NB4 (cell line): ENCODE measurements at regions not wholly inside any gene's neighbourhood (a gene's known extent, or its start where the extent isn't known, plus 50 kb on each side); places are given as distances from the start of the nearest gene placed in this dataset.
A peak's percentile ranks its signal among the peaks of the same experiment; 100 is the strongest.
"Not testable (repeated sequence)": the region's sequence is repeated elsewhere in the genome, so short reads cannot be mapped to it uniquely, and the experiment has no call there.

Source experiments
- DNase-seq: peaks from one replicate; pipeline ENCODE4 v3.0.0; 2010; ENCODE audit warnings: low read depth
- H3K4me3 ChIP-seq: one replicate; pipeline ENCODE4 v1.5.1; 2011; ENCODE audit warnings: mild to moderate bottlenecking, low read depth, low read length, moderate library complexity
- MAX ChIP-seq: IDR thresholded peaks from 2 replicates; pipeline ENCODE4 v1.6.1; 2011; ENCODE audit warnings: low read depth, low read length
- MYC ChIP-seq: IDR thresholded peaks from 2 replicates; pipeline ENCODE4 v1.6.1; 2011; ENCODE audit warnings: low read depth, low read length
- POLR2A ChIP-seq: IDR thresholded peaks from 2 replicates; pipeline ENCODE4 v1.6.1; 2011; ENCODE audit warnings: mild to moderate bottlenecking; ENCODE audit not compliant: insufficient read length; ENCODE audit errors: extremely low read depth
- TF ChIP-seq, protein P1 (sequence below): IDR thresholded peaks from one replicate; pipeline ENCODE4 v1.5.1; 2012; ENCODE audit warnings: low read depth, low read length

GRCh38 chr16:13718748-13719147 lies 201.2 kb upstream of the ERCC4 start:
- no peak overlapping the region for H3K4me3 ChIP-seq
- TF ChIP-seq POLR2A (no peak), MAX (no peak), MYC (no peak)
- TF ChIP-seq, protein P1, sequence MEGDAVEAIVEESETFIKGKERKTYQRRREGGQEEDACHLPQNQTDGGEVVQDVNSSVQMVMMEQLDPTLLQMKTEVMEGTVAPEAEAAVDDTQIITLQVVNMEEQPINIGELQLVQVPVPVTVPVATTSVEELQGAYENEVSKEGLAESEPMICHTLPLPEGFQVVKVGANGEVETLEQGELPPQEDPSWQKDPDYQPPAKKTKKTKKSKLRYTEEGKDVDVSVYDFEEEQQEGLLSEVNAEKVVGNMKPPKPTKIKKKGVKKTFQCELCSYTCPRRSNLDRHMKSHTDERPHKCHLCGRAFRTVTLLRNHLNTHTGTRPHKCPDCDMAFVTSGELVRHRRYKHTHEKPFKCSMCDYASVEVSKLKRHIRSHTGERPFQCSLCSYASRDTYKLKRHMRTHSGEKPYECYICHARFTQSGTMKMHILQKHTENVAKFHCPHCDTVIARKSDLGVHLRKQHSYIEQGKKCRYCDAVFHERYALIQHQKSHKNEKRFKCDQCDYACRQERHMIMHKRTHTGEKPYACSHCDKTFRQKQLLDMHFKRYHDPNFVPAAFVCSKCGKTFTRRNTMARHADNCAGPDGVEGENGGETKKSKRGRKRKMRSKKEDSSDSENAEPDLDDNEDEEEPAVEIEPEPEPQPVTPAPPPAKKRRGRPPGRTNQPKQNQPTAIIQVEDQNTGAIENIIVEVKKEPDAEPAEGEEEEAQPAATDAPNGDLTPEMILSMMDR, result no peak
- no peak for DNase-seq

DNA sequence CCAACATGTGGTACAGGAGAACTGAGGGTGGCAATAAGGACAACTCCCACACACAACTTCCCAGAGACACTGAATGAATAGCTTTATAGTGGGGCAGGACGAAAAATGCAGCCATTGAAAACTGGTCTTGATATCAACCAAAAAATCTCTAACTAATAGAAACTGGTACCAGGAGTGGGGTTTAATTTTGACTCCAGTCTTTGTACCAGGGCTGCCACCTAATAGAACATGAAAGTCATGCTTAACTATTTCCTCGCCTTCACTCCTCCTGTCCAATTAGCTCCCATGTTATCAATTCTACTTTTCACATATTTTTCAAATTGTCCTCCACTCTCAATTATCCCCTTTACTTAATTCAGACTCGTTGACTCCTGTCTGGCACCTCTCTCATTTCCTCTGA lies 192.0 kb upstream of the ERCC4 start:
- TF ChIP-seq MYC, result no peak
- no peak for TF ChIP-seq MAX
- TF ChIP-seq, protein P1, result no peak
- no peak overlapping the region for H3K4me3 ChIP-seq
- DNase-seq, result no peak

GRCh38 chr16:13733561-13733960 lies 186.4 kb upstream of the ERCC4 start:
- TF ChIP-seq POLR2A, result no peak
- TF ChIP-seq MAX, result no peak
- no peak for TF ChIP-seq MYC
- TF ChIP-seq, protein P1, result no peak
- DNase-seq, result no peak
- H3K4me3 ChIP-seq, result no peak overlapping the region

DNA sequence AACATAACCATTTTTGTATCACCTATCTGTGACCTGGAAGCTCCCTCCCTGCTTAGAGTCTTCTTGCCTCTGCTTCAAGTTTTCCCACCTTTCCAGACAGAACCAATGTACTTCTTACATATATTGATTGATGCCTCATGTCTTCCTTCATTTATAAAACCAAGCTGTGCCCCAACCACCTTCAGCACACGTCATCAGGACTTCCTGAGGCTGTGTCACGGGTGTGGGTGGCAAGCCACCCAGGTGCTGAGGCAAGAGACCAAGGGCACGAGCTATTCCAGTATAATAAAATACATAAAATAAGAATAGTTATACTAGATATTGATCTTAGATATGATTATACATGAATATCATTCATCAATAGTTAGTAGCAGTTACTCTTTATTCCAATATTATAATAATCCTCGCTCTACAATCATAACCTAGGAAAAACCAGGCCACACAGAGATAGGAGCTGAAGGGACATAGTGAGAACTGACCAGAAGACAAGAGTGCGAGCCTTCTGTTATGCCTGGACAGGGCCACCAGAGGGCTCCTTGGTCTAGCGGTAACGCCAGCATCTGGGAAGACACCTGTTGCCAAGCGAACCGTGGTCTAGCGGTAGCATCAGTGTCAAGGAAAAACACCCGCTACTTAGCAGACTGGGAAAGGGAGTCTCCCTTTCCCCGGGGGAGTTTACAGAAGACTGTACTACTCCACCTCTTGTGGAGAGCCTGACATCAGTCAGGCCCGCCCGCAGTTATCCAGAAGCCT lies 180.2 kb upstream of the ERCC4 start:
- TF ChIP-seq, protein P1, result peak; percentile 11
- not testable (repeated sequence) for DNase-seq, H3K4me3 ChIP-seq

GRCh38 chr16:13742928-13743327 lies 177.0 kb upstream of the ERCC4 start:
- no peak for TF ChIP-seq MAX
- no peak for TF ChIP-seq POLR2A
- TF ChIP-seq MYC, result no peak
- TF ChIP-seq, protein P1, result no peak
- DNase-seq, result no peak
- H3K4me3 ChIP-seq, result no peak overlapping the region

DNA sequence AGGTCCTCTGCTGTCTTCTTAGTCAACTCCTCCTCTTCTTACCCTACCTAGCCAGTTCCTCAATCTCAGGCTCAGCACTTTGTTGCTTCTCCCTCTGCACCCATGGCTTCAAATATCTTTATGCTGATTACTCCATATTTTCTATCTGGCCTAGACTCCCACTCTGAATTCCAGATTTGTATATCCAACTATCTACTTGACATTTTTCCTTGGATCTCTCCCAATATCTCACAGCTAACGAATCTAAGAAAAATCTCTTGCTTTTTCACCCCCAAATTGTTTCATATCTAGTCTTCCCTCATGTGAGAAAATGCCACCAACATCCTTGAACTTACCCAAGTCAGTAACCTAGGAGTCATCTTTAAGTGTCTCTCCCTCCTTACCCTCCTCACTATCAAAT lies 176.4 kb upstream of the ERCC4 start:
- no peak for TF ChIP-seq POLR2A
- H3K4me3 ChIP-seq, result no peak overlapping the region
- no peak for DNase-seq
